HUDEP-2 (cell line): ENCODE measurements at regions not wholly inside any gene's neighbourhood (a gene's known extent, or its start where the extent isn't known, plus 50 kb on each side); places are given as distances from the start of the nearest gene placed in this dataset.
"Not testable (repeated sequence)": the region's sequence is repeated elsewhere in the genome, so short reads cannot be mapped to it uniquely, and the experiment has no call there.

Source experiments
- DNase-seq, 76 experiments: peaks; one replicate each; lab custom pipeline; 2025; ENCODE audit not compliant: unreplicated experiment in 76 of 76; lab: John Stamatoyannopoulos, UW

DNA sequence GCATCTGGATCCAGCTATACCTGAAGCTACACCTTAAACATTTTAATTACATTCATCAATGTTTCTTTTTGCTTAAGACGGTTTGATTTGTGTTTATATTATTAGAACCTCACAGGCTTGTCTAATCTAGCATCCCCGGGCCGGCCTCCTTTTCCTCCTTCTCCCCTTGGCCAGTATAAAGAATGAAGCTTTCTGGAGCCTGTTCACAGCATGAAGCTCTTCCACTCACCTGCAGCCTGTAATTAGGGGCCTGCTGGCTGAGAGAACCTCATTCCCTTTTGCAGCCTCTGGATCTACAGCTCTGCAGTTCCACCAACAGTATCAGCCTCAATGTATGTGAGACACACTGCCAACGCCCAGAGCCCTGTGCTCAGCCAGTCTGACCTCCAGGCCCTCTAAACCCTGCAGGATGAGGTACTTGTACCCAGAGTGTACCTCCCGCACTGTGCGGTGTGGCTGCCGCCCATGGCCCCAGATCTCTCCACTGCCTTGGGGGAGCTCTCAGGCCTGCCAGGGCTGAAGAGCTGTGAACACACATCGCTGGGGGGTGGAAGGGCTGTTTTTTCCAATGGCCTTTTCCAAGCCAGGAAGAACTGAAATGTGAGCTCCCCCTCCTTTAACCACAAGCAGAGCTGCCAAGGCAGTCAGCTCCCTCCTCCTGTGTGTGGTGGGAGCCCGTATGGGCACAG lies 114.7 kb upstream of the ALDH1A3 start:
- DNase-seq: no peak

DNA sequence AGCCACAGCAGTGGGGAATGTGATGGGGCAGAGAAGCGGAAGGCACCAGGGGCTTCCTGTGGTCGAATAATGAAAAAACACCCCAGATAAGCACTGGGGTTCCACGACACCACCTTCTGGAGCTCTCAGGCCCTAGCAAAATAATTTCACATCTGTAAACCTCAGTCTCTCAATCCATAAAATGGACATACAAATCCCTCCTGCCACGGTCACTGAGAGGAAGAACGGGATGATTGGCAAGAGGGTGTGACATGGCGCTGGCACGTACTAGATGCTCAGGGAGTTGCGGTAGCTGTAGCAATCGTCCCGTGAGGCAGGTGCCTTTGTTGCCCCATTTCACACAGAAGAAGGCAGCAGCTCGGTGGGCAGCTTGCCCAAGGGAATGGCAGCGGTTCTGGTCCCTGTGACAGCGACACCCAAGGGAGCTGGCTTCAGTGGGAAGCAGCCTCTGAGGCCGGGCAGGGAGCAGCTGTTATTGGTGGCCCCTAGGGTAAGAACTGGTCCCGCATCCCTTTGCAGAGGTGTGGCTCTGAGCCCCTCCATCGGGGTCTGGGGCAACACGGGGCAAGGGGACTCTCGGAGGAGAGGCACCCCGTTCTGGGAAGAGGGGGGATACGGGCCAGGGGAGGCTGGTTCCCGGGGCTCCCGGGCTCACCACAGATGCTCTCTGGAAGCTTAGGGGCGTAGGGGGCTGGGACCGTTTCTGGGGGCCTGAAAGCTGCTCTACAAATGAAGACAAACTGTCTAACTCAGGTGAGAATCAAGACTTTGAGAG lies 114.0 kb upstream of the ALDH1A3 start:
- DNase-seq: no peak

GRCh38 chr15:100766243-100767000 lies 113.2 kb upstream of the ALDH1A3 start:
- DNase-seq: no peak

DNA sequence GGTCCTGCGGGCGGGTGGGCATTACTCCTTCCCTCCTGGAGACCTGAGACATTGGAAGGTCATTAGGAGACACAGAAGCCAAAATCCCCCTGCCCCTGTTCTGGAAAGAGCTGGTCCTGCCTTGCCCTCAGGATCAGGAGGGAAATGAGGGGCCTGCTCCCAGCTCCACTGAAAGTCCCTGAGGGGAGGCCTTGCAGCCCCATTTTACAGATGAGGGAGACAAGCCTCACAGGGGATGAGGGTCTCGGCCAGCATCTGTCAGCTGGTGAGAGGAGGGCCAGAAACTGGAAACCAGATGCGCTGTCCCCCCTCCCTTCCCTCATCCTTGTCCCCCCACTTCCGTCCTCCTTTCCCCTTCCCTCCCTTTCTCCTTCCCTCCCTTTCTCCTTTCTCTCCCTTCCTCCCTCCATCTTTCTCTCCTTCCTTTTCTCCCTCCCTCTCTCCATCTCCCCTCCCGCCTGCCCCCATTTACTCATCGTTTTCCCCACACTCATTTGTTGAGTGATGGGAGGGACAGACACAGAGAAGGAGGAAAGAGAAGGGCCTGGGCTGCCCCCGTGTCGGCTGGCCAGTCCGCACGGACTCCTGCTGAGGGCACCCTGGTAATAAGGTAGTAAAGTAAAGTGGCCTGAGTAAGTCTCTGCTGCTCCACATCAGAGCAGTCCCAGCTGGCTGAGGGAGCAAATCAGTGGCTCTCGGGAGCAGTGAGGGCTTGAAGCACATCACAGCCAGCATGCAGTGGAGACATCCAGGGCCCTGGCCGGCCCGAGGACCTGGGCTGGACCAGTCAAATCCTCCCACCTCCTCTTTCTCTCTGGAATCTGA lies 112.4 kb upstream of the ALDH1A3 start:
- DNase-seq: no peak

- no peak for DNase-seq
Measured at GRCh38 chr15:100768501-100768931, 111.1 kb upstream of the ALDH1A3 start.

- DNase-seq: no peak
Measured at GRCh38 chr15:100769043-100769974, 110.3 kb upstream of the ALDH1A3 start.

- no peak for DNase-seq
Measured at GRCh38 chr15:100769975-100770340, 109.7 kb upstream of the ALDH1A3 start.

GRCh38 chr15:100770661-100771584 lies 108.7 kb upstream of the ALDH1A3 start:
- DNase-seq: no peak

DNA sequence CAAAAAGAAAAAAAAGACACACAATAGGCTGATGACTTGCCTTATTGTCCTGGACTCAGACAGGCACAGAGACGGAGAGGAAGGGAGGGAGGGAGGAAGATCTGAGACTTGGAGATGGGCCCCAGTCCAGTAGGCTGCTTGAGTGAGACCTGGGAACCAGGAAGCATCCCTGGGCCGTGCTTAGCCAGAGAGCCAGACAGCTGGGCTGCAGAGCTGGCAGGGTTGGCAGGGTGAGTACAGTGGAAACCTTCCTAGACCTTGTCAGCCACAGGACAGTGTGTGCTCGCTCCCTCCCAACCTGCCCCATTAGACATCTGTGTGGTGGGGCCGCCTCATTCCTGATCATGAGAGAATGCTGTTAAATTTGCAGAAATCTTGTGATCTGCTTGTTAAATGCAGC lies 107.9 kb upstream of the ALDH1A3 start:
- DNase-seq: no peak

DNA sequence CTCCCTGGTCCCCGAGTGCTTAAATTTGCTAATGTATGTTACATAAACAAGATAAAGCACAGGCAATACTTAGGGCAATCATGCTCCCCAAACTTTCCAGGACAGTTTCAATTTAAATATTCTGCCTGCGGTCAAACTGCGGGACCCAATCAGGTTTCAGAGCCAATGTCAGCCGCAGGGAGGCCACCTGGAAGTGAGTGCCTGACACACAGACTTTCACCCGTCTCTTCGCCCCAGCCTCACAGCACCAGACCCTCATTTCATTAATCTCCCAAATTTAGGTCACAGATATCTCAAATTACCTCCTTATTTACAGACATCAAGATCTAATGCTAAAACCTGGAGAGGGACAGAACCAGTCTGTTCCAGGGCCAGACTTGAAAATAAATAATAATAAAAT lies 107.2 kb upstream of the ALDH1A3 start:
- no peak for DNase-seq

- no peak for DNase-seq
Measured at GRCh38 chr15:100772892-100773520, 106.6 kb upstream of the ALDH1A3 start.

DNA sequence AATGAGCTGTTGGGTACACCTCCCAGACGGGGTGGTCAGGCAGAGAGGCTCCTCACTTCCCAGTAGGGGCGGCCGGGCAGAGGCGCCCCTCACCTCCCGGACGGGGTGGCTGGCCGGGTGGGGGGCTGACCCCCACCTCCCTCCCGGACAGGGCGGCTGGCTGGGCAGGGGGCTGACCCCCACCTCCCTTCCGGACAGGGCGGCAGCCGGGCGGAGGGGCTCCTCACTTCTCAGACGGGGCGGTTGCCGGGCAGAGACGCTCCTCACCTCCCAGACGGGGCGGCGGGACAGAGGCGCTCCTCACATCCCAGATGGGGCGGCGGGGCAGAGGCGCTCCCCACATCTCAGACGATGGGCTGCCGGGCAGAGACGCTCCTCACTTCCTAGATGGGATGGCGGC lies 105.6 kb upstream of the ALDH1A3 start:
- not testable (repeated sequence) for DNase-seq

GRCh38 chr15:100775581-100776185 lies 103.9 kb upstream of the ALDH1A3 start:
- DNase-seq: no peak

- DNase-seq: no peak
Measured at GRCh38 chr15:100777821-100778220, 101.8 kb upstream of the ALDH1A3 start.

GRCh38 chr15:100778831-100779288 lies 100.8 kb upstream of the ALDH1A3 start:
- DNase-seq: no peak

- DNase-seq: no peak
Measured at GRCh38 chr15:100779331-100780207, 100.1 kb upstream of the ALDH1A3 start.
